ENCODE measurements at regions not wholly inside any gene's neighbourhood (a gene's known extent, or its start where the extent isn't known, plus 50 kb on each side); places are given as distances from the start of the nearest gene placed in this dataset.
"Not testable (repeated sequence)": the region's sequence is repeated elsewhere in the genome, so short reads cannot be mapped to it uniquely, and the experiment has no call there.

DNA sequence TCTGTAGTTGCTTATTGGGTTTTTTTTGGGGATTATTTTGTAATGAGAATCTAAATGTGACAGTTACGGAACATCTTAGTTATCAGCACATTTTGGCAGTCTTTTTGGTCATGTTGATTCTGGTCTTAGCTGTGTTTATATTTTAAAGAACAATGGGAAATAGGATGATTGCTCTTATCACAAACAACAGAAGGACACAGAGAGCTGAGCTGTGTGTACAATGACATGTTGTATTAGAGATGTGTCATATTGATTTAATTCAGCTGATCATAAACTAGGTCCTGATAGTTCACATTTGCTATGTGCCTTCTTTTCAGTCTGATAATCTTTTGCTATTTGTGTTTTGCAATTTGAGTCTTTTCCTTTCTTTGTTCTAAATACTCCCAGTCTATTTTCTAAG lies 781.7 kb downstream of the TRHDE start:
- no peak for ATAC-seq

DNA sequence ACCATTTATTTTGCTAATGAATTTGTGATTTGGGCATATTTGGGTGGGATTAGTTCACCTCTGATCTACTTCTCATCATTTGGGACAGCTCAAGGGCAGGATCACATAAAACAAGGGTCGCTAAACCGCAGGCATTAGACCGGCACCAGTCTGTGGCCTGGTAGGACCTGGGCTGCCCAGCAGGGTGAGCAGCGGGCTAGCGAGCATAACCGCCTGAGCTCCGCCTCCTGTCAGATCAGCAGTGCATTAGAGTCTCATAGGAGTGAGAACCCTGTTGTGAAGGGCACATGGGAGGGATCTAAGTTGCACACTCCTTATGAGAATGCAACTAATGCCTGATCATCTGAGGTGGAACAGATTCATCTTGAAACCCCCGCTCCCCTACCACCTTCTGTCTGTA lies 785.3 kb downstream of the TRHDE start:
- ATAC-seq: no peak

DNA sequence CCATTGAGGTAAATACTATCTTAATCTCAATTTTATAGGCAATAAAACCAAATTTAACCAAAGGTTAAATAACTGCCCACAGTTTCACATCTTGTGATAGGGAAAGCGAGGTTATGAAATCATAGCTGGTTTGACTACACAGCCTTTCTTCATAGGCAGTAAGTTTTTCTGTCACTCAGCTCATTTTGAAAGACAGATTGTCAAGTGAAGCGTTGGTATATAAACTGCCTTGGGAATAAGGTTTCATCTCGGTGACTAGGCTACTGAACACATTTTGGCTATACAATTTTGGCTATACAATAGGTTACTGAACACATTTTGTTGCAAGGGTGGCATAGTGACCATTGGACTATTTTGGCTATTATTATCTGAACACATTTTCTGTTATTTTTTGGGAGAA lies 793.7 kb downstream of the TRHDE start:
- no peak for ATAC-seq

DNA sequence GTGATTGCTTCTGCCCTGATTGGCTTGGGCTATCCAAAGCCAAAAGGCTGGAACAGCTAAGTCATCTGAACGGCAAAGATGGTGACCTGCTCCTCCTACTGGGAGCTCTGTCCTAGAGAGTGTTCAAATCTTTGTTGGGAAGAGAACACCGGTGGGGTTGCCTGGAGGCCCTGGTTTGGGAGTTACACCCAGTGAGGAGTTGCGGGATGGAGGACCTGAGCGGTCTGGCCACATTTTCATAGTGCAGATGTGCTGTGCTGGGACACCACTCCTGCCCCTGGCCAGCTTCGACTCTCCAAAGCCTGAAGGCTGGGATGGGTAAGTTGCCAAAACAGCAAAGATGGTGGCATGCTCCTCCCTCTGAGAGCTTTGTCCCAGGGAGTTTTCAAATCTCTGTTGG lies 795.4 kb downstream of the TRHDE start:
- ATAC-seq: no peak

DNA sequence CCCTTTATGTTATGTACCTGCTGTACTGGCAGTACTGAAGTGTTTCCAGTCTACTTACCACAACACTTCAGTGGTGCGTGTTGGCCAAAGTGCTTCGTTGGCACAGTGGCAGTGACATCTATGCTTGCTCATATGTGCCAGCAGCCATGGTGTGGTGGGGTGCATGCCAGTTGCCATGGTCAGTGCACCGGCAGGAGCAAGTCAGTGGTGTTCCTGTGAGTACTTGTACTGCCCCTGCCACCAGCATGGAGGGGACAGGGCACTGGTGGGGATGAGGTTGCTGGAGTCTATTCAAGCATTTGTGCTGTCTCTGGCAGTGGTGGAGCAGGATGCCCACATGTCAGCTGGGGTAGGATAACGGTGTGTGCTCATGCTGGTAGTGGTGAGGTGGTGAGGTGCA lies 800.0 kb downstream of the TRHDE start:
- ATAC-seq: no peak

DNA sequence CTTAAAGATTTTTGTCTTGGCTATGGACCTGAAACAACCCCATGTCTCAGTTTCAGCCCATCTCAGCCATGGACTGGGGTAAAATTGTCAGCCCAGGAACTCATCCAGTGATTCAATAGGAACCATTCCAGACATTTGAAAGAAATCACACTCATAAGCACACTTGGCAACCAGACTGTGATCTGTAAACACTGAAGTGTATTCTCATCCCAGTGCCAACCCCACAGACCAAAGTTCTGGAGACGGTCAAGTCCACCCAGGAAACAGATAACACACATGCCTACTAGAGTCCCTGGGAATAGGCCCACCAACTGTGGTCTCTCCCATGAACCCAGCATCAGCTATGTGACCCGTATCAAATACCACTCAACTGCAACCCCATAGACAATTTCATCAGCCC lies 804.6 kb downstream of the TRHDE start:
- ATAC-seq: no peak

DNA sequence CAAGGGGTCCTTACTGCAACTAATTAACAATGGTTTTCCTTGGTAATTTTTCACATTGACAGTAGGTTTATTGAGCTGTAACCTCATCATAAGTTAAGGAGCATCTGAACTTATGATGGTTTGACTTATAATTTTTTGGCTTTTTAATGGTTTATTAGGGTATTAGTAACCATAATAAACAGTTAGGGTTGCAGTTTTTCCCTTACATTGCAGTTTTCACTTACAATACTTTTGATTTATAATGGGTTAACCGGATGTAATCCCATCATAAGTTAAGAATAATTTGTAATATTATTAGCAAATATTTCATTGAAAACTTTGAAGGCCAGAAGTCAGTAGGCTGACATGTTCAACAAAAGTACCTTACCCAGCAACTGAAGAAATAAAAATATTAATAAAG lies 811.6 kb downstream of the TRHDE start:
- ATAC-seq: no peak

DNA sequence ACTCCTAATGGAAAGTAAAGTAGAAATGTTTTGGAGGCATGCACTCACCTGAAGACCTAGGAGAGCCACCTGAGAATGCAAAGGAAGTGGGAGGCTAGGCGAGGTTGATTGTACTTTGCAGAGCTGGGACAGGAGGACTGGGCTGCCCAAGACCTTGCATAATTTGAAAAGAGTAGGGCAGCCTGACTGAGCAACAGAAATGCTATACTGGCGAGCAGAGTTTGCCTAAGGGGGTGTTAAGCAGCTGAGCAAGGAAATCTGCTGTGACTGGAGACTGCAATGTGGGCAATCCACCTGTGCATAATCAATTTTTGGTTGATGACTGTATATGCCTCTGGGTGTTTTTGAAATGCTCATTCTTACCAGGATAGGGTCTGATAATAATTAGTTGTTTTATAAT lies 834.1 kb downstream of the TRHDE start:
- ATAC-seq: no peak

DNA sequence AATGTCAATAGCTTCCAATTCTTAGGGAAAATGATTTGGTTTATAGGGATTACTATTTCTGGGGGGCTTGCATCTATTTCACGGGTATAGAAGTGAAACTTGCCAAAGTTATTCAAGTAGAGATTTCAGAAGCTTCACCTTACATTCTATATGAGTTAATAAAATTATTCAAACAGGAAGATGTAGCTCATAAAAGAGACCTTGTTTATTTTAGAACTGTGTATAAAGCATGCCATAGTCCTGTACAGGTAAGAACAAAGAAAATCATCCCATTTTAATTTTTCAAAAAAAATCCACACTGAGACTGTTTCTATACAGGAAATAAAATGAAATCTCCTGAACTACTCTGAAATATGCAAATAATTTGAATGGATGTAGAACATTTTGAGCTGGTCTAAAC lies 834.7 kb downstream of the TRHDE start:
- ATAC-seq: no peak

DNA sequence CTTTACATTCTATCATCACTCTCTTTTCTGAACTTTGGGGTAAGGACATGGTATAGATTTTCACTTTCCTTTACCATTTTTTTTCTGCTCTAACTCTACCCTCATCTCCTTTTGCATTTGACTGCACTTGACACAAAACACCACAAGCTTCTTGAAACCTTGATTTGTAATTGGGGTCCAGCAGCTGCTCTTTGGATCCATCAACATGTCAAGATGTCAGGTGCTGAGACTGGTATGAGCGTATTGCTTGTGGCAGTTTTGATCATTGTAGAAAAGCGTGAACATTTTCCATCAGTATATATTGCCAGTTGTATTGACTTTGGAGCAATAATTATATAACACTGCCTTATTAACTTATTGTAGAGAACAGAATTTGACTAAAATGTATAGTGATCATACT lies 838.6 kb downstream of the TRHDE start:
- ATAC-seq: no peak

DNA sequence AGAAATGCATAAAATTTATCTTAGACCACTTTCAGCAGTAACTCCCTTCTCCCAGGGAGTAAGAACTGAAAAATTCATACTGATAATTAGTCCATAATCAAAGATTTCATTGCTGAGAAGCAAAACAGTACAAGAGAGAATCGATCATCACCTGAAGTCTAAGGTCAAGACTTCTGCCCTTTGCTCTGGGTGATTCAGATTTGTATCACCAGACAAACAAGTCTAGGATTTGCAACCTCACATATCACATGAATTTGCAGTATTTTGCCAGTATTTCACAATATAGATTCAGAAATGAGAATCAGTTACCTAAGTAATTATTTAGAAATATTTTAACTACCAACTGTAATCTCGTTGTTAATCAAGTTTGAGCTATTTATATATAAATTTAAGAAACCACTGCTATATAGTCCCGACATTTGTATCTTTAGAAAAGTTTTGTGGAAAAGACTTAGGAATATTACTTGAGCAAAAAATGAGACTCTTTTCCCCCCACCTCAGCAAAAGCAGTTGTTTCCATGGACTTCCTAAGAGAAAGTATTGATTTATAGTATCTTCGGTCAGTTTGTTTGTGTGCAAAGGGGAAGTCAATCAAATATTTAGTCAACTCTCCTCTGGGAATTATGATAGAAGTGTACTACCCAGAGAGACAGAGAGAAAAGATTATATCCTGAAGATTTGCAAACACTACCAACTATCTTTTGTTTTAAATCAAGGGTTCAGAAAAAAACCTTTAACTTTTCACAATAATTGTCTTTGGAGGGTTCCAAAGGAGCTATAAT lies 840.1 kb downstream of the TRHDE start:
- ATAC-seq: no peak

DNA sequence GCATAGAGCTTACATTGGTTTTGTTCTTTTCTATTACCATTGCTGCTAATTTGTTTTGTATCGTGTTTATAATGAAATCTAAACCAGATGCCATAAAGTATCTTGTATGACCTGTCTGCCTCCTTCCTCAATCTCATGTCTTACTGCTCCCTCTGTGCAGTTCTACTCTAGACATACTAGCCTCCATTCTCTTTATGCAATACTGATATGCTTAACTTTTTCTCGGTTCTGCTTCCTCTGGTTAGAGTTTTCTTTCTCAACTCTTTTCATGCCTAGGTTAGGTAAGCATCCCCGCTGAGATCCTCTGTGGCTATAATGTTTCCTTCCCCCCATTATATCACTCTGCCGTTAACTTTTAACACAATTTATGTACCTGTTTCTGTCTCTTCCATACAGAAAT lies 852.3 kb downstream of the TRHDE start:
- no peak for ATAC-seq

DNA sequence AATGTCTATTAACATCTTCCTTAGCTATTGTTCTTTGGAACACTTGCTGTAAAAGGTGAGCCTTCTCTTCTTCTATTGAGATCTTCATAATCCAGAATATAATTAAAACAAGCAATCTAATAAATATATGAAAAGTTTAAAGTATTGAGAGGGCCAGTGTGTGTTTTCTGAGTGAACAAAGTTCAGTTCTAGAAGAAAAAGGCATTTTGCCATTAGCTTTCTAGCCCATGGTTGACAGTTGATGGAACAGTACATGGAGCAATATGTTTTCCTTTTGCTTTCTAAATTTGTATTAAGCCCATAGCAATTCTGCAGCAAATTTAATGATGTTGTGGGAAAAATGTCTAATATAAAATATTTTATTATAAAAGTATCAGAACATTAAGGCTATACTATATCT lies 853.0 kb downstream of the TRHDE start:
- ATAC-seq: no peak

DNA sequence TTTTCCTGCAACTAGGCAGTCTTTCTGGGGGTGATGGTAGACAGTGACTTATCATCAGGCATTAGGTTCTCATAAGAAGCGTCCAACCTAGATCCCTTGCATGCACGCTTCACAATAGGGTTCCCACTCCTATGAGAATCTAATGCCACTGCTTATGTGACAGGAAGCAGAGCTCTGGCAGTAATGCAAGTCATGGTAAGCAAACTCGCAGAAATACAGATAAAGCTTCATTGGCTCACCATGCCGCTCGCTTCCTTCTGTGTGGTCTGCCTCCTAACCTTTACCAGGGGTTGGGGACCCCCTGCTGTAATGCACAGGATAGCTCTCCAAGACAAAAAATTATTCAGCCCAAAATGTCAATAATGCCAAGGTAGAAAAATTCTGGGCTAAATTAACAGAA lies 864.2 kb downstream of the TRHDE start:
- ATAC-seq: no peak

DNA sequence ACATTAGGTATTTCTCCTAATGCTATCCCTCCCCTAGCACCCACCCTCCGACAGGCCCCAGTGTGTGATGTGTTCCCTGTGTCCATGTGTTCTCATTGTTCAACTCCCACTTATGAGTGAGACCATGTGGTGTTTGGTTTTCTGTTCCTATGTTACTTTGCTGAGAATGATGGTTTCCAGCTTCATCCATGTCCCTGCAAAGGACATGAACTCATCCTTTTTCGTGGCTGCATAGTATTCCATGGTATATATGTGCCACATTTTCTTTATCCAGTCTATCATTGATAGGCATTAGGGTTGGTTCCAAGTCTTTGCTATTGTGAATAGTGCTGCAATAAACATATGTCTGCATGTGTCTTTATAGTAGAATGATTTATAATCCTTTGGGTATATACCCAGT lies 867.5 kb downstream of the TRHDE start:
- not testable (repeated sequence) for ATAC-seq

DNA sequence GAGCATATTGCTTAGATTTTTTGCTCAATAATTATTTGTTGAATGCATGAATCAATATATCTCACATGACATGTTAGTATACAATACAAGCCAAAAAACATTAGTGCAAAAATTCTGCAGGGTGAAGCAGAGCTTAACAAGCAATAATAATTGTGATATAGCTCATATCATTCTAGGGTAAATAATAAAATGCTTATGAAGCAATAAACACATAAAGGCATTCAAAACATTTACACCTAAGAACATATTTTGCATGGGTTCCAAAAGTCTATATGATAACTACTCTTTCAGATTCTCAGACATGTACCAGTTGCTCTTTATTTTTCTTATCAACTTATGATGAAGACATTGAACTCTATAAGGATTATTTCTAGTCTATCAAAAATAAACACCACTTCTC lies 886.2 kb downstream of the TRHDE start:
- ATAC-seq: no peak

DNA sequence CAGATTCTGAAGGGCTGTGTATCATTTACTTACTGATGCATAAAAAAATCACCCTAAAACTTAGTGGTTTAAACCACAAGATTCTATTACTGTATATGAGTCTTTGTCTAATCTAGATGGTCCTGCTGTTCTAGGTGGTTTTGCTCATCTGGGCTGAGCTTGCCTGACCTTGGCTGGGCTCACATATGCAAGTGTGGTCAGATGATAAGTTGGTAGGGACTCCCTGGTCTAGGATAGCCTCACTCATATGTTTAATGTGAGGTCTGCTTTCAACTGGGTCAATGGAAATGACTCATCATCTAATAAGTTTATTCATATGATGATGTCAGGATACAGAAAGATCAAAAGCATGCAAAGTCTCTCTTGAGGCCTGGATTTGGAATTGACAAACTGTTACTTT lies 887.8 kb downstream of the TRHDE start:
- no peak for ATAC-seq

DNA sequence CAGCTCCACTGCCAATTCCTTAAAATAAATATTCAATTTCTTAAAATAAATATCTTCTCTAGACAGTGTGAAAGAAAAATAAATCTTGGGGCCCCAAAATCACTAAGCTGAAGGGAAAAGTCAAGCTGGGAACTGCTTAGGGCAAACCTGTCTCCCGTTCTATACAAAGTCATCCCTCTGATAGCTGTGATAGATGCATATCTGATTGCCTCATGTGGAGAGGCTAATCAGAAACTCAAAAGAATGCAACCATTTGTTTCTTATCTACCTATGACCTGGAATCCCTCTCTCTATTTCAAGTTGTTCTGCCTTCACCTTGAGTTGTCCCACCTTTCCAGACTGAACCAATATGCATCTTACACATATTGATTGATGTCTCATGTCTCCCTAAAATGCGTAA lies 889.8 kb downstream of the TRHDE start:
- no peak for ATAC-seq

DNA sequence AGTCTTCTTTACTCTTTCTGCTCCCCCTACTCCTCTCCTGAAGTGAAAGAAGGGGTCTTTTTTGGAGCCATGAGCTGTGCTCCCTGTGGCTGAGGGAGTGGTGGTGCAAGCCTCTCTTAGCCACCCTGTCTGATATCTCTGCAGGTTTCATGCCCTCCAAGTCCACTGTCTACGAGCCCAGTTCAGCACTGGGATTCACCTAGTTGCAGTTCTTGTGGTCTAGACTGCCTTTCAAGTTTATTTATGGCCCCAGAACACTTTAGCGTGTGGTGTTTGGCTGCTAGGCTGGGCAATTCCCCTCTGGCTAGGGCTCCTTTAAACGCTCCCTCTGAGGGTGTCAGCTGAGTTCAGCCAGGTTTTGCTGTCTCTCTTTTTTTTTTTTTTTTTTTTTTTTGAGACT lies 908.6 kb downstream of the TRHDE start:
- ATAC-seq: no peak

DNA sequence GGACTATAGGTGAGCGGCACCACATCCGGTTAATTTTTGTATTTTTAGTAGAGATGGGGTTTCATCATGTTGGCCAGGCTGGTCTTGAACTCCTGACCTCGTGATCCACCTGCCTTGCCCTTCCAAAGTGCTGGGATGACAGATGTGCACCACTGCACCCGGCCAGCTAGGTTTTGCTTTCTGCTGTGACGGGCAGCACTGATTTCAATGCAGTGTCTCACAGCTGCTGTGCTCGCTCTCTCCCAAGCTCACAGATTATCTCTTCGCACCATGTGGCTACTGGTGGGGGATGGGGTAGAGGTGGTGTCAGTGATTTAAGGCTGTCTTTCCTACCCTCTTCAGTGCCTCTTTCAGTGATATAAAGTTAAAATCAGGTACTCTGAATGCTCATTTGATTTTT lies 909.1 kb downstream of the TRHDE start:
- no peak for ATAC-seq

DNA sequence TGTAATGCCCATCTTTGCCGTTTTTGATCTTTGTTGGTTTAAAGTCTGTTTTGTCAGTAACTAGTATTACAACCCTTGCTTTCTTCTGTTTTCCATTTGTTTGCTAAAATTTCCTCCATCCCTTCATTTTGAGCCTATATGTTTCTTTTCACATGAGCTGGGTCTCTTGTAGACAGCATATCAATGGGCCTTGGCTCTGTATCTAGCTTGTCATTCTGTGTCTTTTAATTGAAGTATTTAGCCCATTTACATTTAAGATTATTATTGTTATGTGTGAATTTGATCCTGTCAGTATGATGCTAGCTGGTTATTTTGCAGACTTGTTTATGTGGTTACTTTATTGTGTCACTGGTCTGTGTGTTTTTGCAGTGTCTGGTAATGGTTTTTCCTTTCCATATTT lies 913.2 kb downstream of the TRHDE start:
- ATAC-seq: no peak

DNA sequence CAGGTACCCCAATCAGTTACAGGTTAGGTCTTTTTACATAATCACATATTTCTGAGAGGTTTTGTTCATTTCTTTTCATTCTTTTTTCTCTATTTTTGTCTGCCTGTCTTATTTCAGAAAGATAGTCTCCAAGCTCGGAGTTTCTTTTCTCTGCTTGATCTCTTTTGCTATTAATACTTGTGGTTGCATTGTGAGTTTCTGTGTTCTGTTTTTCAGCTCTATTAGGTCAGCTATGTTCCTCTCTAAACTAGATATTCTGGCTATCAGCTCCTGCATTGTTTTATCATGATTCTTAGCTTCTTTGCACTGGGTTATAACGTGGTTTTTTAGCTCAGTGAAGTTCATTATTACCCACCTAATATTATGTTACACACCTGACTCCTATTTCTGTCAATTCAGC lies 914.1 kb downstream of the TRHDE start:
- ATAC-seq: no peak

DNA sequence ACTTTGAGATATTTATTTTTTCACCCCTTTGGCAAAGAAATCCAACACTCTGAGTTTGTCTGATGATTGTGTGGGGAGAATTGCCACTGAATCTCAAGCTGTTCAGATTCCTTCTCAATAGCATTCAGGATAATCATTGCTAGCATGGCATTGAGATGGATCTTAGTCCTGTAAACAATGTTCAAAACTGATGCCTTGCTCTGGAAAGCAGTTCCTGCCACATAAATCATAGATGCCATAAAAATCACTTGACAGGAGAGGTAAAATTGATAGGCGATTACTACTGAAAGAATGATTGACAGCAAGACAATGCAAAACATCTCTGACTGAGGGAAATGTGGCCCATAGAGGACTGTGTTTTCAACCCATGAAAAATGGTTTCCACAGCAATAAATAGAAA lies 915.6 kb downstream of the TRHDE start:
- no peak for ATAC-seq

DNA sequence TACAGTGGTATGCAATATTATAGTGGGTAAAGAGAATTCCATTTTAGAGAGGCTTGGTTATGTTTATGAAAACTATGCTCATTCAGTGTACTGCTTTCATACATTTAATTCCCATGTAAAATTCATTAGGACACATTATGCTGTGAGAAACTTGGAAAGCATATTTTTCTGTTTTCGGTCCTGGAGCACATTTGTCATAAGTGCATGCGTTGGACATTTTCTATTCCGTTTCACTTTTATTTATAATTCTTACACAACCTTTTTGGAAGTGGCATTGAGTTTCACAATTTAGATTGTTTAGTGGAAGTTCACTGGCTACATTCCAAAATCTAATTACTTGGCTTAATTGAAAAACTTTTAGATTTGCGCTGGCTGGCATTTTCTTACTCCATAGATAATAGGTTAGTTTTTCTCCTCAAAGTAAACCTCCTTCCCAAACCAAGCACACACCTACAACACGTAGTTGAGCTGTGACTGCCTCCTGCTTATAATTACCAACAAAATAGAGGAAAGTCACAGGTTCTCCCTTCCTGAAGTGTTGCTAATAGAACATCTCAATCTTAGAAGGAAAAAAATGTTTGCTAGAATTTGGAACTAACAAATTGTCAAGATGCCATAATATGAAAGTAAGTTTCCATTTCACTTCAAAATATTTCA lies 938.5 kb downstream of the TRHDE start:
- no peak for ATAC-seq

DNA sequence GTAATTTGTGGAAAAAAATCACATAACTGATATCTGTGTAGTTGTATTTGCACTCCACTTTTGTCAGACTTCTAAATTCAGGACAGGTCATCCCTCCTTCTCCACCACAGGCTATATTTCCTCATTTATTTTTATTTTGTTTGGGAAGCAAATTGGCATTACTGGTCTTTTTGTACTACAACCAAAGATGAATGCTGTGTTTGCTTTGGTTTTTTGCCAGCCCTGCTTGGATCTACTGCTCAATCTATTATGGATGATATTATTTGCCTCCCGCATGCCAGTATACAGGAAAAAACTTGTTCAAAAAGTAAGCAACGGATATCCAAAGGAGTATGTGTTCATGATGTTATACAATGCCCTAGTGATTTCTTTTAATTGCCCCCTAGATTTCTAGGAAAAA lies 948.8 kb downstream of the TRHDE start:
- no peak for ATAC-seq
